Lung (tissue), 11 donors: ENCODE measurements at regions not wholly inside any gene's neighbourhood (a gene's known extent, or its start where the extent isn't known, plus 50 kb on each side); places are given as distances from the start of the nearest gene placed in this dataset.
A peak's percentile ranks its signal among the peaks of the same experiment; 100 is the strongest.

Experiments used
- ATAC-seq: fragments of 200-7000 bp; cut with Tn5 transposase; one replicate; pipeline ENCODE4 v1.9.1; 2020; ENCODE audit warnings: moderate number of reproducible peaks; ENCODE audit not compliant: insufficient read depth, low FRiP score
- DNase-seq, 3 donors: peaks; one replicate each; pipeline ENCODE4 v3.0.0-alpha.2; 2013 to 2017
- H3K27ac ChIP-seq, 2 donors: one replicate each; pipeline ENCODE4 v1.5.1; 2013; ENCODE audit warnings: mild to moderate bottlenecking in 2 of 2, moderate library complexity in 2 of 2, control low read depth in 1 of 2, inconsistent platforms in 1 of 2, low read depth in 1 of 2, low read length in 1 of 2
- H3K27me3 ChIP-seq, 3 donors: one replicate each; pipeline ENCODE4 v1.5.1; 2013; ENCODE audit warnings: low read length in 2 of 3; ENCODE audit not compliant: control insufficient read depth in 3 of 3, insufficient read depth in 3 of 3
- H3K36me3 ChIP-seq, 4 donors: one replicate each; pipeline ENCODE4 v1.5.1; 2013; ENCODE audit warnings: low read length in 4 of 4, mild to moderate bottlenecking in 1 of 4, moderate library complexity in 1 of 4; ENCODE audit not compliant: control insufficient read depth in 4 of 4, insufficient read depth in 4 of 4
- H3K4me1 ChIP-seq, 5 donors: one replicate each; pipeline ENCODE4 v1.5.1; 2013; ENCODE audit warnings: low read length in 5 of 5, mild to moderate bottlenecking in 2 of 5, moderate library complexity in 1 of 5; ENCODE audit not compliant: control insufficient read depth in 5 of 5, insufficient read depth in 5 of 5
- H3K4me3 ChIP-seq: one replicate; pipeline ENCODE4 v1.5.1; 2013; ENCODE audit warnings: mild to moderate bottlenecking, control low read depth, moderate library complexity
- H3K9ac ChIP-seq, 2 donors: one replicate each; pipeline ENCODE4 v1.5.1; 2013; ENCODE audit warnings: low read length in 2 of 2, control low read depth in 1 of 2; ENCODE audit not compliant: insufficient read depth in 1 of 2
- H3K9me3 ChIP-seq, 4 donors: one replicate each; pipeline ENCODE4 v1.5.1; 2013; ENCODE audit warnings: low read length in 3 of 4, mild to moderate bottlenecking in 1 of 4, moderate library complexity in 1 of 4; ENCODE audit not compliant: control insufficient read depth in 4 of 4, insufficient read depth in 3 of 4
- CTCF ChIP-seq: IDR thresholded peaks from 2 replicates; pipeline ENCODE4 v1.5.1; 2012; ENCODE audit warnings: mild to moderate bottlenecking; ENCODE audit errors: control extremely low read depth, extremely low read depth
- WGBS, 2 donors: extraction: QIAGEN DNeasy Blood & Tissue Kit; methylation state at CpG; one replicate each; pipeline ENCODE4 v1.1.7; 2013; 5-methylcytosine and 5-hydroxymethylcytosine counted together
- donor health status: control.
- donor health status: control.
- donor health status: Bipolar disorder and iron deficiency.
- donor health status: healthy.
- donor health status: DM: yes; HTN: yes; CAD: no.

GRCh38 chr7:156096771-156097538 is 284.7 kb upstream of the SHH start:
- Histone ChIP-seq H3K27me3 (no peaks in the 10 kb centered on the region), H3K9ac (no peak overlapping the region), H3K4me1 (peaks cover 0 to 11% (median 0%) of the 10 kb centered on the region in 5 donors), H3K9me3 (peaks cover 0 to 2% (median 0%) of the 10 kb centered on the region in 4 donors), H3K4me3 (no peak overlapping the region), H3K36me3 (no peaks in the 10 kb centered on the region), H3K27ac (no peak overlapping the region)
- WGBS, 2 donors: 63 to 72% methylated on average over 20 of the region's 20 CpGs
- TF ChIP-seq CTCF: no peak
- peak; percentile 30 to 83 (median 45) for DNase-seq
- ATAC-seq: no peak

- DNase-seq (peak; percentile 10 to 38 (median 35)), ATAC-seq (no peak)
- Histone ChIP-seq H3K4me1 (peaks cover 0 to 11% (median 0%) of the 10 kb centered on the region in 5 donors), H3K27me3 (no peaks in the 10 kb centered on the region), H3K9me3 (no peaks in the 10 kb centered on the region), H3K4me3 (no peak overlapping the region), H3K9ac (no peak overlapping the region), H3K36me3 (no peaks in the 10 kb centered on the region), H3K27ac (no peak overlapping the region)
- TF ChIP-seq CTCF: no peak
- 56 to 58% methylated on average over 9 of the region's 9 CpGs for WGBS, 2 donors
Observed at GRCh38 chr7:156095908-156096539, 283.8 kb upstream of the SHH start.

- H3K27me3 ChIP-seq: no peaks in the 10 kb centered on the region
Observed at GRCh38 chr7:156094350-156095146, 282.3 kb upstream of the SHH start.

More at GRCh38 chr7:156094350-156095146, 282.3 kb upstream of the SHH start:
- ATAC-seq (no peak), DNase-seq (no peak)
- Histone ChIP-seq H3K4me3 (no peak overlapping the region), H3K27ac (no peak overlapping the region), H3K9ac (no peak overlapping the region), H3K9me3 (no peaks in the 10 kb centered on the region), H3K4me1 (peaks cover 0 to 11% (median 0%) of the 10 kb centered on the region in 5 donors), H3K36me3 (no peaks in the 10 kb centered on the region)
- 91 to 92% methylated on average over 15 of the region's 15 CpGs for WGBS, 2 donors
- no peak for TF ChIP-seq CTCF
